KMS-11 (cell line): ENCODE measurements at regions not wholly inside any gene's neighbourhood (a gene's known extent, or its start where the extent isn't known, plus 50 kb on each side); places are given as distances from the start of the nearest gene placed in this dataset.

Experiments used
- H2AFZ ChIP-seq: fragments of 200-600 bp; sonication (generic); 2 replicates; pipeline ENCODE4 v1.6.1; 2016; ENCODE audit warnings: antibody characterized with exemption, mixed run types, low read depth
- H3K27ac ChIP-seq: fragments of 200-600 bp; sonication (generic); 2 replicates; pipeline ENCODE4 v1.6.1; 2016; ENCODE audit warnings: mild to moderate bottlenecking, mixed run types
- H3K27me3 ChIP-seq: fragments of 200-600 bp; sonication (generic); 2 replicates; pipeline ENCODE4 v1.6.1; 2017; ENCODE audit warnings: mild to moderate bottlenecking, low read depth, mixed run types, moderate library complexity; ENCODE audit not compliant: insufficient read depth
- H3K36me3 ChIP-seq: fragments of 200-600 bp; sonication (generic); 2 replicates; pipeline ENCODE4 v1.6.1; 2017; ENCODE audit warnings: mild to moderate bottlenecking, mixed run types; ENCODE audit not compliant: insufficient read depth
- H3K4me1 ChIP-seq: fragments of 200-600 bp; sonication (generic); 2 replicates; pipeline ENCODE4 v1.6.1; 2016; ENCODE audit warnings: mild to moderate bottlenecking, low read depth, mixed run types; ENCODE audit not compliant: poor library complexity, severe bottlenecking
- H3K4me2 ChIP-seq: fragments of 200-600 bp; sonication (generic); 2 replicates; pipeline ENCODE4 v1.7.0; 2016; ENCODE audit warnings: mild to moderate bottlenecking, mixed run types
- H3K4me3 ChIP-seq: fragments of 200-600 bp; sonication (generic); IDR thresholded peaks from 2 replicates; pipeline ENCODE4 v1.6.1; 2017; ENCODE audit warnings: low read depth, low read length, mixed read lengths; ENCODE audit not compliant: insufficient read depth
- H3K79me2 ChIP-seq: fragments of 200-600 bp; sonication (generic); 2 replicates; pipeline ENCODE4 v1.6.1; 2016; ENCODE audit warnings: low read depth, mixed run types; ENCODE audit not compliant: insufficient read depth
- H3K9ac ChIP-seq: fragments of 200-600 bp; sonication (generic); 2 replicates; pipeline ENCODE4 v1.6.1; 2016; ENCODE audit warnings: mild to moderate bottlenecking, mixed run types
- H4K20me1 ChIP-seq: fragments of 200-600 bp; sonication (generic); 2 replicates; pipeline ENCODE4 v1.6.1; 2016; ENCODE audit warnings: mild to moderate bottlenecking, mixed run types; ENCODE audit not compliant: insufficient read depth
- CTCF ChIP-seq: fragments of 200-600 bp; sonication (generic); conservative IDR thresholded peaks from 2 replicates; pipeline ENCODE4 v1.6.1; 2017; ENCODE audit warnings: low read depth, mild to moderate bottlenecking, antibody characterized with exemption, low read length, moderate library complexity, mixed read lengths

GRCh38 chr6:84455511-84456029 lies 228.1 kb upstream of the CEP162 start:
- Histone ChIP-seq H3K4me3 (no peak overlapping the region), H3K4me2 (no peak overlapping the region), H3K9ac (no peak overlapping the region), H2AFZ (no peak overlapping the region), H4K20me1 (no peaks in the 10 kb centered on the region), H3K4me1 (no peaks in the 10 kb centered on the region), H3K36me3 (no peaks in the 10 kb centered on the region), H3K27ac (no peak overlapping the region), H3K27me3 (no peaks in the 10 kb centered on the region), H3K79me2 (no peaks in the 10 kb centered on the region)
- no peak for TF ChIP-seq CTCF

- TF ChIP-seq CTCF, result no peak
Observed at GRCh38 chr6:84453499-84453898, 226.1 kb upstream of the CEP162 start.

GRCh38 chr6:84450018-84450417 lies 222.6 kb upstream of the CEP162 start:
- Histone ChIP-seq H4K20me1 (no peaks in the 10 kb centered on the region), H3K4me2 (no peak overlapping the region), H3K9ac (no peak overlapping the region), H3K4me1 (no peaks in the 10 kb centered on the region), H3K27me3 (no peaks in the 10 kb centered on the region), H3K27ac (no peak overlapping the region), H2AFZ (no peak overlapping the region), H3K4me3 (no peak overlapping the region), H3K36me3 (no peaks in the 10 kb centered on the region), H3K79me2 (no peaks in the 10 kb centered on the region)
- no peak for TF ChIP-seq CTCF

More at GRCh38 chr6:84453499-84453898, 226.1 kb upstream of the CEP162 start:
- no peaks in the 10 kb centered on the region for H3K79me2 ChIP-seq
- H3K27me3 ChIP-seq, result no peaks in the 10 kb centered on the region
- H3K4me3 ChIP-seq, result no peak overlapping the region
- no peak overlapping the region for H2AFZ ChIP-seq
- H3K36me3 ChIP-seq, result no peaks in the 10 kb centered on the region
- H3K27ac ChIP-seq, result no peak overlapping the region
- H3K9ac ChIP-seq, result no peak overlapping the region
- H4K20me1 ChIP-seq, result no peaks in the 10 kb centered on the region
- no peak overlapping the region for H3K4me2 ChIP-seq
- H3K4me1 ChIP-seq, result no peaks in the 10 kb centered on the region

- Histone ChIP-seq H3K9ac (no peak overlapping the region), H3K27ac (no peak overlapping the region), H3K4me3 (no peak overlapping the region), H3K79me2 (no peaks in the 10 kb centered on the region), H4K20me1 (no peaks in the 10 kb centered on the region), H2AFZ (no peak overlapping the region), H3K27me3 (no peaks in the 10 kb centered on the region), H3K4me1 (no peaks in the 10 kb centered on the region), H3K4me2 (no peak overlapping the region), H3K36me3 (no peaks in the 10 kb centered on the region)
- no peak for TF ChIP-seq CTCF
Observed at GRCh38 chr6:84449220-84449619, 221.8 kb upstream of the CEP162 start.
